Karpas-422 (cell line): ENCODE measurements at regions not wholly inside any gene's neighbourhood (a gene's known extent, or its start where the extent isn't known, plus 50 kb on each side); places are given as distances from the start of the nearest gene placed in this dataset.
A peak's percentile ranks its signal among the peaks of the same experiment; 100 is the strongest.
"Not testable (repeated sequence)": the region's sequence is repeated elsewhere in the genome, so short reads cannot be mapped to it uniquely, and the experiment has no call there.

Experiments
- DNase-seq: peaks from one replicate; pipeline ENCODE4 v3.0.0-alpha.2; 2015
- H2AFZ ChIP-seq: fragments of 200-600 bp; sonication (generic); 2 replicates; pipeline ENCODE4 v1.6.1; 2014; ENCODE audit warnings: antibody characterized with exemption, low read length, mixed read lengths
- H3K27ac ChIP-seq: fragments of 200-600 bp; sonication (generic); 2 replicates; pipeline ENCODE4 v1.5.1; 2014; ENCODE audit warnings: mild to moderate bottlenecking, low read length, moderate library complexity
- H3K27me3 ChIP-seq: fragments of 200-600 bp; sonication (generic); 2 replicates; pipeline ENCODE4 v1.6.1; 2014; ENCODE audit warnings: low read length, mixed read lengths
- H3K36me3 ChIP-seq: fragments of 200-600 bp; sonication (generic); 2 replicates; pipeline ENCODE4 v1.6.1; 2014; ENCODE audit warnings: low read length, mixed read lengths; ENCODE audit not compliant: insufficient read depth
- H3K4me1 ChIP-seq: fragments of 200-600 bp; sonication (generic); 2 replicates; pipeline ENCODE4 v1.6.1; 2014; ENCODE audit warnings: mild to moderate bottlenecking, low read length, mixed read lengths
- H3K4me2 ChIP-seq: fragments of 200-600 bp; sonication (generic); 2 replicates; pipeline ENCODE4 v1.6.1; 2014; ENCODE audit warnings: low read length, low read depth, mild to moderate bottlenecking; ENCODE audit not compliant: poor library complexity, severe bottlenecking
- H3K4me3 ChIP-seq: fragments of 200-600 bp; sonication (generic); 2 replicates; pipeline ENCODE4 v1.5.1; 2014; ENCODE audit warnings: mild to moderate bottlenecking, antibody characterized with exemption, low read length, mixed read lengths
- H3K79me2 ChIP-seq: fragments of 200-600 bp; sonication (generic); 2 replicates; pipeline ENCODE4 v1.6.1; 2014; ENCODE audit warnings: mild to moderate bottlenecking, low read length, mixed read lengths
- H3K9ac ChIP-seq: fragments of 200-600 bp; sonication (generic); 2 replicates; pipeline ENCODE4 v1.6.0; 2014; ENCODE audit warnings: low read length
- H3K9me2 ChIP-seq: fragments of 200-600 bp; sonication (generic), shearing (Covaris generic); replicated peaks from 2 replicates; pipeline ENCODE4 v1.6.0; 2014; ENCODE audit warnings: mild to moderate bottlenecking, low read length, moderate library complexity; ENCODE audit not compliant: insufficient read depth
- H3K9me3 ChIP-seq: fragments of 300-700, 200-600 bp; sonication (generic); 2 replicates; pipeline ENCODE4 v1.6.1; 2014; ENCODE audit warnings: low read length, mixed read lengths
- H4K20me1 ChIP-seq: fragments of 200-600 bp; sonication (generic); 2 replicates; pipeline ENCODE4 v1.6.1; 2014; ENCODE audit warnings: mild to moderate bottlenecking, antibody characterized with exemption, low read length, low read depth; ENCODE audit not compliant: insufficient read depth

- H4K20me1 ChIP-seq, H3K79me2 ChIP-seq, H3K9me3 ChIP-seq, DNase-seq, H3K27me3 ChIP-seq, H3K4me3 ChIP-seq, H3K9ac ChIP-seq, H3K36me3 ChIP-seq, H3K4me2 ChIP-seq, H3K27ac ChIP-seq, H3K9me2 ChIP-seq, H2AFZ ChIP-seq: not testable (repeated sequence)
- peaks cover 10% of the 10 kb centered on the region for H3K4me1 ChIP-seq
These were observed 123.6 kb upstream of the METTL14 start for GRCh38 chr4:118561559-118561958.

GRCh38 chr4:118566003-118566513, 119.1 kb upstream of the METTL14 start:
- not testable (repeated sequence) for H3K27me3 ChIP-seq, H3K4me2 ChIP-seq, H2AFZ ChIP-seq, H3K27ac ChIP-seq, H3K9me3 ChIP-seq, H3K9me2 ChIP-seq, H3K4me3 ChIP-seq, H3K9ac ChIP-seq, H3K36me3 ChIP-seq, DNase-seq, H4K20me1 ChIP-seq, H3K79me2 ChIP-seq
- H3K4me1 ChIP-seq, result peaks cover 10% of the 10 kb centered on the region

GRCh38 chr4:118572991-118573390, 112.2 kb upstream of the METTL14 start:
- DNase-seq, H3K4me2 ChIP-seq, H3K9me3 ChIP-seq, H2AFZ ChIP-seq, H3K36me3 ChIP-seq, H4K20me1 ChIP-seq, H3K27ac ChIP-seq, H3K27me3 ChIP-seq, H3K9ac ChIP-seq, H3K4me3 ChIP-seq, H3K79me2 ChIP-seq, H3K9me2 ChIP-seq, H3K4me1 ChIP-seq: not testable (repeated sequence)

- not testable (repeated sequence) for DNase-seq, H3K4me1 ChIP-seq
These were observed 110.8 kb upstream of the METTL14 start for GRCh38 chr4:118574251-118574913.

GRCh38 chr4:118575057-118575456, 110.1 kb upstream of the METTL14 start:
- H3K4me3 ChIP-seq, H3K9me3 ChIP-seq, H3K27me3 ChIP-seq, H3K4me1 ChIP-seq, H3K79me2 ChIP-seq, H3K27ac ChIP-seq, H3K4me2 ChIP-seq, H3K9ac ChIP-seq, H2AFZ ChIP-seq, DNase-seq, H3K9me2 ChIP-seq, H3K36me3 ChIP-seq, H4K20me1 ChIP-seq: not testable (repeated sequence)

More at GRCh38 chr4:118574251-118574913, 110.8 kb upstream of the METTL14 start:
- H3K9me3 ChIP-seq, H2AFZ ChIP-seq, H3K79me2 ChIP-seq, H3K4me3 ChIP-seq, H3K36me3 ChIP-seq, H3K4me2 ChIP-seq, H3K27ac ChIP-seq, H4K20me1 ChIP-seq, H3K9me2 ChIP-seq, H3K9ac ChIP-seq, H3K27me3 ChIP-seq: not testable (repeated sequence)

GRCh38 chr4:118575726-118576125, 109.5 kb upstream of the METTL14 start:
- not testable (repeated sequence) for DNase-seq, H3K9ac ChIP-seq, H3K27me3 ChIP-seq, H4K20me1 ChIP-seq, H3K4me1 ChIP-seq, H3K79me2 ChIP-seq, H3K4me3 ChIP-seq, H3K4me2 ChIP-seq, H3K27ac ChIP-seq, H2AFZ ChIP-seq, H3K9me2 ChIP-seq, H3K36me3 ChIP-seq, H3K9me3 ChIP-seq

- not testable (repeated sequence) for H3K9me2 ChIP-seq, H2AFZ ChIP-seq, DNase-seq, H4K20me1 ChIP-seq, H3K9ac ChIP-seq, H3K36me3 ChIP-seq, H3K27me3 ChIP-seq, H3K4me3 ChIP-seq, H3K27ac ChIP-seq, H3K4me1 ChIP-seq, H3K9me3 ChIP-seq, H3K4me2 ChIP-seq, H3K79me2 ChIP-seq
These were observed 108.4 kb upstream of the METTL14 start for GRCh38 chr4:118576709-118577219.

GRCh38 chr4:118585015-118585414, 100.2 kb upstream of the METTL14 start:
- Histone ChIP-seq H3K4me1 (peaks cover 13% of the 10 kb centered on the region), H3K9me3 (no peaks in the 10 kb centered on the region), H3K4me3 (no peak overlapping the region), H3K36me3 (no peaks in the 10 kb centered on the region), H3K9me2 (no peaks in the 10 kb centered on the region), H3K27ac (no peak overlapping the region), H3K27me3 (no peaks in the 10 kb centered on the region), H3K4me2 (no peak overlapping the region), H2AFZ (peak overlapping the region; percentile 66; the same call in 1 of the 2 replicates), H3K9ac (no peak overlapping the region), H4K20me1 (no peaks in the 10 kb centered on the region), H3K79me2 (no peaks in the 10 kb centered on the region)
- no peak for DNase-seq
